Thoracic aorta (tissue), 2 donors: ENCODE measurements at regions not wholly inside any gene's neighbourhood (a gene's known extent, or its start where the extent isn't known, plus 50 kb on each side); places are given as distances from the start of the nearest gene placed in this dataset.

Experiments
- ATAC-seq: fragments of 150-250 bp; one replicate; pipeline ENCODE4 v1.8.0; 2017; ENCODE audit warnings: low read depth; ENCODE audit not compliant: insufficient number of reproducible peaks, low FRiP score
- DNase-seq: peaks from one replicate; pipeline ENCODE4 v3.0.0-alpha.2; 2020; ENCODE audit warnings: low spot score
- H3K27ac ChIP-seq, 2 donors: fragments of 200-600 bp; sonication (generic); 1 replicate in 1 of 2; 2 replicates in 1 of 2; pipeline ENCODE4 v1.5.1; 2016; ENCODE audit warnings: mild to moderate bottlenecking in 2 of 2, moderate library complexity in 2 of 2
- H3K27me3 ChIP-seq: fragments of 200-600 bp; sonication (generic); replicated peaks from 2 replicates; pipeline ENCODE4 v1.6.0; 2016; ENCODE audit warnings: mild to moderate bottlenecking; ENCODE audit not compliant: insufficient read depth
- H3K36me3 ChIP-seq: fragments of 200-600 bp; sonication (generic); one replicate; pipeline ENCODE4 v1.5.1; 2016
- H3K4me1 ChIP-seq, 2 donors: fragments of 200-600 bp; sonication (generic); 1 replicate in 1 of 2; 2 replicates in 1 of 2; pipeline versions ENCODE4 v1.5.1 to v1.6.0; 2016; ENCODE audit warnings: low read depth in 2 of 2, mild to moderate bottlenecking in 1 of 2; ENCODE audit not compliant: control insufficient read depth in 1 of 2
- H3K4me3 ChIP-seq: fragments of 200-600 bp; sonication (generic); 2 replicates; pipeline ENCODE4 v1.5.1; 2016; ENCODE audit warnings: mild to moderate bottlenecking
- H3K9me3 ChIP-seq: fragments of 200-600 bp; sonication (generic); 2 replicates; pipeline ENCODE4 v1.5.1; 2016
- CTCF ChIP-seq: fragments of 200-600 bp; sonication (generic); IDR thresholded peaks from one replicate; pipeline ENCODE4 v1.5.1; 2019; ENCODE audit warnings: antibody characterized with exemption

DNA sequence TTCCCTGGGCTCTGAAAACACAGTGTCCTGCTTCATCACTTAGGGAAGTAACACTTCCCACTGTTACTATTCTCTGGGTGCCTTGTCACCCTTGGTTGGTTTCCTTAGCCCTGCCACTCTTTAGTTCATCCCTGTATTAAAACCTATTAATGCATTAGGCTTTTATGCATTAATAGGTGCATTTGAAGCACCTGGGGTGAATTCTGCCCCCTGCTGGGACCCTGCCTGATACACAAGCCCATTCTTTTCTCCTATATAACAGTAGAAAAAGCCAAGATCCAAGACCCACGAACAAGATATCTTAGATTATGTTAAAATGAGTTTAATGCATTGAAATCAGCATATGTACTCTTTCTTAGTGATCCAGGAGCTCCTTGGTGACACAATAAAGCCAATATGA lies 235.7 kb downstream of the PMP22 start:
- DNase-seq = no peak
- no peak overlapping the region for H3K4me3 ChIP-seq
- H3K27ac ChIP-seq = no peak overlapping the region
- ATAC-seq = no peak
- no peaks in the 10 kb centered on the region for H3K9me3 ChIP-seq
- H3K4me1 ChIP-seq = no peaks in the 10 kb centered on the region
- no peaks in the 10 kb centered on the region for H3K27me3 ChIP-seq
- H3K36me3 ChIP-seq = no peaks in the 10 kb centered on the region
- no peak for TF ChIP-seq CTCF

DNA sequence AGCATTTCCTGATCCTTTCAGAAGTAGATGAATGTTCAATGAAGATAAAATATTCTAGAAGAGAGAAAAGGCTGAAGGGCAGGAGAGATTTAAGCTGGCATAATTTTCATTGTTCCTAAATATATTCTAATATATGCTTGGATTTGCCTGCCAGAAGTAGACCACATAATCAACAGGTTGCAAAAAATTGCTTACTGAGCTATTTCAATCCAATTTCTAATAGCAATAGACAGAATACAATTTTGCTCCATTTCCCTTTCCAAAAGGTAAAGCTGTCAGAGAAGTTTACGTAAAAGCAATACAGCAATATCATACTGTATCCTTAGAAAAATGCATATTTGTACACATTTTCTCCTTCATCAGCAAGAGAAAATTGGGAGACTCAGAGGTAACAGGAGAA lies 237.3 kb downstream of the PMP22 start:
- no peak for ATAC-seq
- no peak overlapping the region for H3K4me3 ChIP-seq
- H3K4me1 ChIP-seq = no peaks in the 10 kb centered on the region
- H3K36me3 ChIP-seq = no peaks in the 10 kb centered on the region
- H3K9me3 ChIP-seq = no peaks in the 10 kb centered on the region
- no peaks in the 10 kb centered on the region for H3K27me3 ChIP-seq
- no peak for DNase-seq
- TF ChIP-seq CTCF = no peak
- H3K27ac ChIP-seq = no peak overlapping the region

- no peak for TF ChIP-seq CTCF
- Histone ChIP-seq H3K27ac (no peak overlapping the region), H3K4me1 (no peaks in the 10 kb centered on the region), H3K27me3 (no peaks in the 10 kb centered on the region), H3K4me3 (no peak overlapping the region), H3K9me3 (no peaks in the 10 kb centered on the region), H3K36me3 (no peaks in the 10 kb centered on the region)
- no peak for ATAC-seq
- no peak for DNase-seq
These were observed 239.0 kb downstream of the PMP22 start for GRCh38 chr17:15026088-15026487.

DNA sequence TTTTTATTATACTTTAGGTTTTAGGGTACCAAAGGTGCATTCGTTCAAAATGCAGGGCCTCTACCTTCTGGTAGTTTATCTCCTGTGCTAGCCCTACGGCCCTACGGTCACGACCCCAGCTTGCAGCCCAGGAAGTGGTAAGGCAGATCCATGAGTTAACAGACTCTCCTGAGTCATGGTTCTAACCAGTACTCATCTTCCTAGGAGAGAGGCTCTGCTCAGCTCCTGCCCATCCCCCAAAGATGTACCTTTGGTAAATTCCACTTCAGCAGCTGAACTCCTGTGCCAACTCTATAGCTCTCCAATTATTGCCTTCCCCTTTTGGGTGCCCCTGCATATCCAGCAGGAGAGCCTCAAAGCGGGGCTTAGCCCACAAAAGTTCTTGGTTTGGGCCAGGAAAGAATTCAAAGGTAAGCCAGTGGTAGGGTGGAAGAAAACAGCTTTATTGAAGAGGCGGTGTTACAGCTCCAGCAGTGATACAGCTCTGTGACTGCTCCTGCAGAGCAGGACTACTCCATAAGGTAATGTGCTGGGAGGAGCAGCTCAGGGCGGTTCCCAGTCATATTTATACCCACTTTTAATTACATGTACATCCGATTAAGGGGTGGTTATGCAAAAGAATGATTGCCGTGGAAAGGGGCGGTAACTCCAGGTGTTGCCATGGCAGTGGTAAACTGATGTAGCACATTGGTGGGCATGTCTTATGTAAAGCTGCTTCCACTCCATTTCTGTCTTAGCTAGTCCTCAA lies 241.4 kb downstream of the PMP22 start:
- H3K36me3 ChIP-seq = no peaks in the 10 kb centered on the region
- H3K27me3 ChIP-seq = no peaks in the 10 kb centered on the region
- H3K4me1 ChIP-seq = no peaks in the 10 kb centered on the region
- ATAC-seq (no peak), DNase-seq (no peak)
- no peak for TF ChIP-seq CTCF
- no peak overlapping the region for H3K4me3 ChIP-seq
- no peaks in the 10 kb centered on the region for H3K9me3 ChIP-seq
- H3K27ac ChIP-seq = no peak overlapping the region

DNA sequence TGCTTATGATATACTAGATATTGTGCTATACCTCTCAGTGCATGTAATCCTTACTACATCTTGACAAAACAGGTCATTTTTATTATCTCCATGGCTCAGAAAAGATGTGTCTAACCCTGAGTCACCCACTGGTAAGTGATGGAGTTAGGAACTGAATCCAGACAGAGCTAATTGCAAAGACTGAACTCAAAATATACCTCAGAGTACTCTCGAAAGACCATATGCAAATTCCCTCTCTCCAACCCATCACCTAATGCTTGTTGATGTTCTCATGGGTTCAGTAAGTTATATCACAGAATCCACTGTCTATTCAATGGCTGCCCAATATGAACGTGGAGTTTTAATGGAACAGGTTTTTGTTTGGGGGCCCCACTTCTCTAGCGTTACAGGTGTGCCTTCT lies 246.0 kb downstream of the PMP22 start:
- H3K9me3 ChIP-seq = no peaks in the 10 kb centered on the region
- no peaks in the 10 kb centered on the region for H3K36me3 ChIP-seq
- H3K27me3 ChIP-seq = no peaks in the 10 kb centered on the region
- H3K27ac ChIP-seq = no peak overlapping the region
- no peak overlapping the region for H3K4me3 ChIP-seq
- H3K4me1 ChIP-seq = no peaks in the 10 kb centered on the region
- TF ChIP-seq CTCF = no peak
- ATAC-seq (no peak), DNase-seq (no peak)
